H1 (cell line): ENCODE measurements at regions not wholly inside any gene's neighbourhood (a gene's known extent, or its start where the extent isn't known, plus 50 kb on each side); places are given as distances from the start of the nearest gene placed in this dataset.

Experiments
- CTCF ChIA-PET: fragments of 300-600 bp; sonication (Branson Sonifier 250); formaldehyde crosslinking; loops from one replicate; lab custom pipeline; 2021; ENCODE audit not compliant: partially characterized antibody; lab: Charles Lee
- POLR2A ChIA-PET: fragments of 300-600 bp; sonication (Branson Sonifier 250); formaldehyde crosslinking; loops from one replicate; lab custom pipeline; 2021; ENCODE audit warnings: inconsistent platforms; ENCODE audit not compliant: partially characterized antibody; lab: Charles Lee
- DNase-seq, 2 experiments: peaks; one replicate each; pipeline versions ENCODE4 v3.0.0 to v3.0.0-alpha.2; 2010 to 2022; ENCODE audit warnings: low spot score in 2 of 2, low read depth in 1 of 2, mixed read lengths in 1 of 2
- FAIRE-seq: peaks from 2 replicates; lab custom pipeline; 2011; peaks lifted over from hg19 to GRCh38; lab: Jason Lieb, UNC
- H2AFZ ChIP-seq: 2 replicates; pipeline ENCODE4 v1.8.1; 2012; ENCODE audit warnings: low read length, inconsistent platforms
- H2AK5ac ChIP-seq: 2 replicates; pipeline ENCODE4 v1.6.1; 2013; ENCODE audit warnings: low read depth, low read length
- H2BK120ac ChIP-seq: replicated peaks from 2 replicates; pipeline ENCODE3; 2013; ENCODE audit warnings: low read depth, low read length, inconsistent platforms
- H2BK12ac ChIP-seq: 2 replicates; pipeline ENCODE4 v1.6.1; 2013; ENCODE audit warnings: low read depth, low read length
- H2BK15ac ChIP-seq: 2 replicates; pipeline ENCODE4 v1.6.1; 2013; ENCODE audit warnings: low read length
- H2BK20ac ChIP-seq: 2 replicates; pipeline ENCODE4 v1.6.1; 2013; ENCODE audit warnings: low read length
- H2BK5ac ChIP-seq: 2 replicates; pipeline ENCODE4 v1.6.1; 2013; ENCODE audit warnings: low read depth, low read length
- H3K14ac ChIP-seq: 2 replicates; pipeline ENCODE4 v1.6.1; 2013; ENCODE audit warnings: inconsistent platforms; ENCODE audit not compliant: insufficient read length
- H3K18ac ChIP-seq: 2 replicates; pipeline ENCODE4 v1.6.1; 2013; ENCODE audit warnings: low read length; ENCODE audit errors: extremely low read depth
- H3K23ac ChIP-seq: 2 replicates; pipeline ENCODE4 v1.6.1; 2013; ENCODE audit warnings: inconsistent platforms; ENCODE audit not compliant: insufficient read length
- H3K23me2 ChIP-seq: 2 replicates; pipeline ENCODE4 v1.6.1; 2013; ENCODE audit warnings: low read depth, low read length
- H3K27ac ChIP-seq: 2 replicates; pipeline ENCODE4 v1.6.1; 2011; ENCODE audit warnings: low read depth, low read length, inconsistent platforms
- H3K27me3 ChIP-seq, 4 experiments: replicated peaks in 1 of 4; 1 replicate in 1 of 4; 2 replicates in 3 of 4; pipeline versions ENCODE4 v1.6.1 to v1.8.1; 2011 to 2013; ENCODE audit warnings: low read length in 3 of 4, mild to moderate bottlenecking in 3 of 4, inconsistent platforms in 2 of 4, mixed read lengths in 2 of 4, moderate library complexity in 1 of 4; ENCODE audit not compliant: control insufficient read depth in 3 of 4, insufficient read depth in 3 of 4; ENCODE audit errors: extremely low read depth in 1 of 4
- H3K36me3 ChIP-seq, 4 experiments: 2 replicates each; pipeline versions ENCODE4 v1.6.1 to v1.8.1; 2011 to 2013; ENCODE audit warnings: mild to moderate bottlenecking in 4 of 4, low read length in 3 of 4, moderate library complexity in 2 of 4, control low read depth in 1 of 4, inconsistent platforms in 1 of 4; ENCODE audit not compliant: insufficient read depth in 4 of 4, control insufficient read depth in 2 of 4
- H3K4ac ChIP-seq: replicated peaks from 2 replicates; pipeline ENCODE3; 2013; ENCODE audit warnings: low read length, low read depth, mixed read lengths, inconsistent platforms; ENCODE audit not compliant: insufficient read length
- H3K4me1 ChIP-seq, 4 experiments: replicated peaks in 1 of 4; 1 replicate in 1 of 4; 2 replicates in 3 of 4; pipeline versions ENCODE4 v1.6.1 to v1.8.1; 2011 to 2013; ENCODE audit warnings: low read length in 3 of 4, inconsistent platforms in 2 of 4, mixed read lengths in 1 of 4; ENCODE audit not compliant: insufficient read depth in 4 of 4, control insufficient read depth in 3 of 4
- H3K4me2 ChIP-seq, 2 experiments: 2 replicates each; pipeline versions ENCODE4 v1.6.1 to v1.8.1; 2011 to 2013; ENCODE audit warnings: low read depth in 2 of 2, low read length in 2 of 2, control low read depth in 1 of 2, inconsistent platforms in 1 of 2, mild to moderate bottlenecking in 1 of 2; ENCODE audit not compliant: insufficient read depth in 1 of 2
- H3K4me3 ChIP-seq, 4 experiments: fragments of 200-600, 300-600 bp in 1 of 4; sonication (generic), shearing (Covaris generic), sonication (Bioruptor Twin) in 1 of 4; 2 replicates each; pipeline versions ENCODE4 v1.5.1 to v1.8.1; 2011 to 2016; ENCODE audit warnings: low read length in 4 of 4, low read depth in 3 of 4, control low read depth in 2 of 4, inconsistent platforms in 2 of 4, mild to moderate bottlenecking in 2 of 4, mixed read lengths in 1 of 4, moderate library complexity in 1 of 4; ENCODE audit not compliant: insufficient read depth in 2 of 4; ENCODE audit errors: extremely low read depth in 1 of 4
- H3K56ac ChIP-seq: replicated peaks from 2 replicates; pipeline ENCODE3; 2013; ENCODE audit warnings: low read depth, mild to moderate bottlenecking, mixed read lengths, low read length, inconsistent platforms; ENCODE audit not compliant: insufficient read length
- H3K79me1 ChIP-seq: 2 replicates; pipeline ENCODE4 v1.6.1; 2013; ENCODE audit warnings: low read depth, low read length, control low read depth
- H3K79me2 ChIP-seq, 2 experiments: 2 replicates each; pipeline versions ENCODE4 v1.6.1 to v1.8.1; 2012 to 2013; ENCODE audit warnings: low read length in 2 of 2, mild to moderate bottlenecking in 2 of 2, inconsistent platforms in 1 of 2; ENCODE audit not compliant: insufficient read depth in 2 of 2, control insufficient read depth in 1 of 2
- H3K9ac ChIP-seq, 4 experiments: replicated peaks in 1 of 4; 1 replicate in 1 of 4; 2 replicates in 3 of 4; pipeline versions ENCODE4 v1.6.1 to v1.8.1; 2011 to 2013; ENCODE audit warnings: low read depth in 3 of 4, low read length in 3 of 4, control low read depth in 2 of 4, mild to moderate bottlenecking in 2 of 4, moderate library complexity in 2 of 4, inconsistent platforms in 1 of 4; ENCODE audit errors: extremely low read depth in 1 of 4
- H3K9me3 ChIP-seq, 2 experiments: 2 replicates each; pipeline versions ENCODE4 v1.6.1 to v1.8.1; 2012 to 2013; ENCODE audit warnings: mild to moderate bottlenecking in 2 of 2, moderate library complexity in 2 of 2, control low read depth in 1 of 2, inconsistent platforms in 1 of 2, low read depth in 1 of 2, low read length in 1 of 2, mixed read lengths in 1 of 2; ENCODE audit not compliant: insufficient read depth in 2 of 2
- H4K20me1 ChIP-seq, 2 experiments: replicated peaks in 1 of 2; 2 replicates each; pipeline versions ENCODE3 to v1.8.1; 2011 to 2013; ENCODE audit warnings: inconsistent platforms in 2 of 2, low read length in 2 of 2, mild to moderate bottlenecking in 1 of 2; ENCODE audit not compliant: insufficient read depth in 2 of 2, control insufficient read depth in 1 of 2
- H4K5ac ChIP-seq: 2 replicates; pipeline ENCODE4 v1.6.1; 2013; ENCODE audit warnings: low read length, low read depth, mixed read lengths, inconsistent platforms; ENCODE audit not compliant: insufficient read length
- H4K8ac ChIP-seq: 2 replicates; pipeline ENCODE4 v1.8.0; 2013; ENCODE audit warnings: mild to moderate bottlenecking, moderate library complexity, low read length, inconsistent platforms; ENCODE audit not compliant: insufficient read depth; ENCODE audit errors: extremely low read depth
- H4K91ac ChIP-seq: replicated peaks from 2 replicates; pipeline ENCODE3; 2013; ENCODE audit warnings: low read length, mixed read lengths, inconsistent platforms; ENCODE audit not compliant: insufficient read length
- SP4 ChIP-seq: IDR thresholded peaks from 2 replicates; pipeline ENCODE4 v1.6.1; 2012; ENCODE audit warnings: low read length, inconsistent platforms
- SUZ12 ChIP-seq: fragments of 200-600 bp; sonication (generic); IDR thresholded peaks from 2 replicates; pipeline ENCODE4 v1.6.1; 2012; ENCODE audit warnings: mild to moderate bottlenecking, inconsistent platforms, low read length, moderate library complexity, mixed read lengths
- TF ChIP-seq, protein P1 (sequence below), 3 experiments: IDR thresholded peaks; 1 replicate in 2 of 3; 2 replicates in 1 of 3; pipeline versions ENCODE4 v1.5.1 to v1.6.1; 2011; ENCODE audit warnings: low read length in 3 of 3, mild to moderate bottlenecking in 3 of 3, inconsistent platforms in 2 of 3, low read depth in 1 of 3, moderate library complexity in 1 of 3; ENCODE audit not compliant: insufficient read depth in 1 of 3; ENCODE audit errors: control extremely low read depth in 1 of 3

DNA sequence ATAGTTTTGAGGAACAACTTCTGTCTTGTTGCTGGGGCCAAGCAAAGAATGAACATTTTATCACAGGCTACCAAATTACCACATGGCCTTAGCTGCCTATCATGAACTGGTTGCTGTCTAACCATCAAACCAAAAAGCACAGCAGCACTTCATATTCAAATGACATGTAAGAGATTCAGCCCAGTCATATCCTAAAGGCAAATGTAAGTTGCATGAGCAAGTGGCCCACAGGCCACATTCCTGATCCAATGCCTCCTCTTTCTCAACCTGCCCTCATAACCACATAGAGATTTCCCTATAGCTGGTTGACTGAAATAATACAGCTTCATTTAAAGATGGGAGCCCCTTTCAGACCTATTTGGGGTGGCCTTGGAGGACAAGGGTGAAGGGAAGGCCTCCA is 572.3 kb downstream of the IRS1 start:
- no peak overlapping the region for H3K4me3 ChIP-seq
- no peaks in the 10 kb centered on the region for H3K23me2 ChIP-seq
- H2AK5ac ChIP-seq: no peak overlapping the region
- TF ChIP-seq, protein P1, sequence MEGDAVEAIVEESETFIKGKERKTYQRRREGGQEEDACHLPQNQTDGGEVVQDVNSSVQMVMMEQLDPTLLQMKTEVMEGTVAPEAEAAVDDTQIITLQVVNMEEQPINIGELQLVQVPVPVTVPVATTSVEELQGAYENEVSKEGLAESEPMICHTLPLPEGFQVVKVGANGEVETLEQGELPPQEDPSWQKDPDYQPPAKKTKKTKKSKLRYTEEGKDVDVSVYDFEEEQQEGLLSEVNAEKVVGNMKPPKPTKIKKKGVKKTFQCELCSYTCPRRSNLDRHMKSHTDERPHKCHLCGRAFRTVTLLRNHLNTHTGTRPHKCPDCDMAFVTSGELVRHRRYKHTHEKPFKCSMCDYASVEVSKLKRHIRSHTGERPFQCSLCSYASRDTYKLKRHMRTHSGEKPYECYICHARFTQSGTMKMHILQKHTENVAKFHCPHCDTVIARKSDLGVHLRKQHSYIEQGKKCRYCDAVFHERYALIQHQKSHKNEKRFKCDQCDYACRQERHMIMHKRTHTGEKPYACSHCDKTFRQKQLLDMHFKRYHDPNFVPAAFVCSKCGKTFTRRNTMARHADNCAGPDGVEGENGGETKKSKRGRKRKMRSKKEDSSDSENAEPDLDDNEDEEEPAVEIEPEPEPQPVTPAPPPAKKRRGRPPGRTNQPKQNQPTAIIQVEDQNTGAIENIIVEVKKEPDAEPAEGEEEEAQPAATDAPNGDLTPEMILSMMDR (IDR thresholded peaks at IDR 0.05; ENCODE audit: control extremely low read depth in 1 of 3, insufficient read depth in 1 of 3, low read depth in 1 of 3, low read length in 3 of 3): no peak
- TF ChIP-seq SUZ12: no peak
- TF ChIP-seq SP4: no peak
- TF ChIP-seq, all 59 proteins: peak for 0
- Histone ChIP-seq H4K8ac (no peak overlapping the region), H2AFZ (no peak overlapping the region), H3K27me3 (no peaks in the 10 kb centered on the region), H3K9me3 (no peaks in the 10 kb centered on the region), H3K4ac (no peak overlapping the region), H2BK20ac (no peak overlapping the region), H3K4me2 (no peak overlapping the region), H3K9ac (no peak overlapping the region), H3K18ac (no peak overlapping the region), H3K56ac (no peak overlapping the region), H3K27ac (no peak overlapping the region), H4K91ac (no peak overlapping the region), H3K79me2 (no peaks in the 10 kb centered on the region), H4K5ac (no peak overlapping the region), H2BK120ac (no peak overlapping the region), H2BK12ac (no peak overlapping the region), H4K20me1 (no peaks in the 10 kb centered on the region), H3K79me1 (no peaks in the 10 kb centered on the region), H2BK15ac (no peak overlapping the region), H3K23ac (no peak overlapping the region), H3K36me3 (no peaks in the 10 kb centered on the region), H3K4me1 (no peaks in the 10 kb centered on the region), H3K14ac (no peak overlapping the region), H2BK5ac (no peak overlapping the region)
- FAIRE-seq: no peak
- DNase-seq: no peak
- POLR2A ChIA-PET: no interaction called here
- CTCF ChIA-PET: no interaction called here
